Fibroblast of lung (primary cell): ENCODE measurements at regions not wholly inside any gene's neighbourhood (a gene's known extent, or its start where the extent isn't known, plus 50 kb on each side); places are given as distances from the start of the nearest gene placed in this dataset.

Experiments
- EZH2 ChIP-seq: IDR thresholded peaks from 2 replicates; pipeline ENCODE4 v1.5.1; 2012; ENCODE audit warnings: low read length, control low read depth, mild to moderate bottlenecking; ENCODE audit errors: missing control alignments
- TF ChIP-seq, protein P1 (sequence below), 2 donors: IDR thresholded peaks in 1 of 2; conservative IDR thresholded peaks in 1 of 2; 1 replicate in 1 of 2; 2 replicates in 1 of 2; pipeline ENCODE4 v1.5.1; 2011 to 2012; ENCODE audit warnings: low read length in 2 of 2, control low read depth in 1 of 2, inconsistent platforms in 1 of 2, low read depth in 1 of 2, mild to moderate bottlenecking in 1 of 2

DNA sequence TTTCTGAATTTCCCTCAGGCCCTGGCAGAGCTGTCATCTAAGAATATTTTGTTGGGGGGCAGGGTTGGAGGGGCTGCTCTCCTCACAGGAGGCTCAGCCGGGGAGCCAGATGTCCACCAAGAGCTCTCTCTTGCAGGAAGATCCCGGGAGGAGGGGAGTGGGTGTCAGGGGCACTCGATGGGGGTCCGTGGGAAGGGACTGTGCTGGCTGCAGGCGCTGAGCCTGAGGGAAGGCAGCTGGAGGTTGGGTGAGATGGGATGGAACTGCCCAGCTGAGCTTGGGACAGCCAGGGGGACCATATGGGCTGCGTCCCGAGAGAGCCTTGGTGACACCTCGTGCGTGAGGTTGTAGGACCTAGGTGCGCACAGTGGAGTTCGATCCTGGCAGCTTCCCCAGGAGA is 111.2 kb upstream of the GSE1 start:
- TF ChIP-seq, protein P1, sequence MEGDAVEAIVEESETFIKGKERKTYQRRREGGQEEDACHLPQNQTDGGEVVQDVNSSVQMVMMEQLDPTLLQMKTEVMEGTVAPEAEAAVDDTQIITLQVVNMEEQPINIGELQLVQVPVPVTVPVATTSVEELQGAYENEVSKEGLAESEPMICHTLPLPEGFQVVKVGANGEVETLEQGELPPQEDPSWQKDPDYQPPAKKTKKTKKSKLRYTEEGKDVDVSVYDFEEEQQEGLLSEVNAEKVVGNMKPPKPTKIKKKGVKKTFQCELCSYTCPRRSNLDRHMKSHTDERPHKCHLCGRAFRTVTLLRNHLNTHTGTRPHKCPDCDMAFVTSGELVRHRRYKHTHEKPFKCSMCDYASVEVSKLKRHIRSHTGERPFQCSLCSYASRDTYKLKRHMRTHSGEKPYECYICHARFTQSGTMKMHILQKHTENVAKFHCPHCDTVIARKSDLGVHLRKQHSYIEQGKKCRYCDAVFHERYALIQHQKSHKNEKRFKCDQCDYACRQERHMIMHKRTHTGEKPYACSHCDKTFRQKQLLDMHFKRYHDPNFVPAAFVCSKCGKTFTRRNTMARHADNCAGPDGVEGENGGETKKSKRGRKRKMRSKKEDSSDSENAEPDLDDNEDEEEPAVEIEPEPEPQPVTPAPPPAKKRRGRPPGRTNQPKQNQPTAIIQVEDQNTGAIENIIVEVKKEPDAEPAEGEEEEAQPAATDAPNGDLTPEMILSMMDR (conservative IDR thresholded peaks at IDR 0.05 in 1 of 2, IDR thresholded peaks at IDR 0.05 in 1 of 2; ENCODE audit: low read depth in 1 of 2, low read length in 2 of 2), result no peak
- no peak for TF ChIP-seq EZH2
